ENCODE measurements at regions not wholly inside any gene's neighbourhood (a gene's known extent, or its start where the extent isn't known, plus 50 kb on each side); places are given as distances from the start of the nearest gene placed in this dataset.
A peak's percentile ranks its signal among the peaks of the same experiment; 100 is the strongest.

GRCh38 chr7:46854958-46855473, 726.9 kb downstream of the TNS3 start:
- Mint-ChIP-seq H3K4me1 (ENCODE audit: unreplicated experiment) (peaks cover 37% of the 10 kb centered on the region), H3K4me3 (ENCODE audit: unreplicated experiment) (no peak overlapping the region), H3K27ac (ENCODE audit: unreplicated experiment) (peak overlapping the region; percentile 80), H3K27me3 (ENCODE audit: unreplicated experiment) (no peaks in the 10 kb centered on the region), H3K36me3 (ENCODE audit: unreplicated experiment) (no peaks in the 10 kb centered on the region), H3K9me3 (ENCODE audit: unreplicated experiment) (no peaks in the 10 kb centered on the region)
- no peak for DNase-seq (ENCODE audit: extremely low spot score, unreplicated experiment)
- TF ChIP-seq CTCF (IDR thresholded peaks at IDR 0.05): peak; percentile 45

- Mint-ChIP-seq H3K4me1 (ENCODE audit: unreplicated experiment) (peaks cover 33% of the 10 kb centered on the region), H3K9me3 (ENCODE audit: unreplicated experiment) (no peaks in the 10 kb centered on the region), H3K27me3 (ENCODE audit: unreplicated experiment) (no peaks in the 10 kb centered on the region), H3K36me3 (ENCODE audit: unreplicated experiment) (no peaks in the 10 kb centered on the region), H3K4me3 (ENCODE audit: unreplicated experiment) (peak overlapping the region; percentile 5), H3K27ac (ENCODE audit: unreplicated experiment) (peak overlapping the region; percentile 53)
- TF ChIP-seq CTCF (IDR thresholded peaks at IDR 0.05): no peak
- DNase-seq (ENCODE audit: extremely low spot score, unreplicated experiment): no peak
Measured at GRCh38 chr7:46853451-46853850, 728.5 kb downstream of the TNS3 start.

- no peaks in the 10 kb centered on the region for H3K9me3 Mint-ChIP-seq (ENCODE audit: unreplicated experiment)
- no peak overlapping the region for H3K4me3 Mint-ChIP-seq (ENCODE audit: unreplicated experiment)
- no peak for DNase-seq (ENCODE audit: extremely low spot score, unreplicated experiment)
- no peaks in the 10 kb centered on the region for H3K27me3 Mint-ChIP-seq (ENCODE audit: unreplicated experiment)
- H3K36me3 Mint-ChIP-seq (ENCODE audit: unreplicated experiment): no peaks in the 10 kb centered on the region
- peaks cover 33% of the 10 kb centered on the region for H3K4me1 Mint-ChIP-seq (ENCODE audit: unreplicated experiment)
- no peak overlapping the region for H3K27ac Mint-ChIP-seq (ENCODE audit: unreplicated experiment)
- no peak for TF ChIP-seq CTCF (IDR thresholded peaks at IDR 0.05)
Measured at GRCh38 chr7:46852795-46853194, 729.1 kb downstream of the TNS3 start.

- no peak overlapping the region for H3K27ac Mint-ChIP-seq (ENCODE audit: unreplicated experiment)
- no peak for DNase-seq (ENCODE audit: extremely low spot score, unreplicated experiment)
- TF ChIP-seq CTCF (IDR thresholded peaks at IDR 0.05): no peak
- H3K4me1 Mint-ChIP-seq (ENCODE audit: unreplicated experiment): peaks cover 26% of the 10 kb centered on the region
- H3K9me3 Mint-ChIP-seq (ENCODE audit: unreplicated experiment): no peaks in the 10 kb centered on the region
- H3K27me3 Mint-ChIP-seq (ENCODE audit: unreplicated experiment): no peaks in the 10 kb centered on the region
- no peak overlapping the region for H3K4me3 Mint-ChIP-seq (ENCODE audit: unreplicated experiment)
- H3K36me3 Mint-ChIP-seq (ENCODE audit: unreplicated experiment): no peaks in the 10 kb centered on the region
Measured at GRCh38 chr7:46850563-46851330, 731.2 kb downstream of the TNS3 start.

GRCh38 chr7:46848944-46849343, 733.0 kb downstream of the TNS3 start:
- H3K4me1 Mint-ChIP-seq (ENCODE audit: unreplicated experiment): peaks cover 8% of the 10 kb centered on the region
- H3K4me3 Mint-ChIP-seq (ENCODE audit: unreplicated experiment): no peak overlapping the region
- H3K36me3 Mint-ChIP-seq (ENCODE audit: unreplicated experiment): no peaks in the 10 kb centered on the region
- no peak for DNase-seq (ENCODE audit: extremely low spot score, unreplicated experiment)
- no peak overlapping the region for H3K27ac Mint-ChIP-seq (ENCODE audit: unreplicated experiment)
- H3K9me3 Mint-ChIP-seq (ENCODE audit: unreplicated experiment): no peaks in the 10 kb centered on the region
- H3K27me3 Mint-ChIP-seq (ENCODE audit: unreplicated experiment): no peaks in the 10 kb centered on the region
- no peak for TF ChIP-seq CTCF (IDR thresholded peaks at IDR 0.05)
